HUES6 (cell line): ENCODE measurements at regions not wholly inside any gene's neighbourhood (a gene's known extent, or its start where the extent isn't known, plus 50 kb on each side); places are given as distances from the start of the nearest gene placed in this dataset.
"Not testable (repeated sequence)": the region's sequence is repeated elsewhere in the genome, so short reads cannot be mapped to it uniquely, and the experiment has no call there.

Experiments
- H3K27ac ChIP-seq: 2 replicates; pipeline ENCODE4 v1.7.0; 2013; ENCODE audit warnings: low read depth, mild to moderate bottlenecking, low read length, inconsistent platforms
- H3K27me3 ChIP-seq: 2 replicates; pipeline ENCODE4 v1.6.1; 2013; ENCODE audit warnings: low read length; ENCODE audit not compliant: control insufficient read depth, insufficient read depth
- H3K36me3 ChIP-seq: 2 replicates; pipeline ENCODE4 v1.6.1; 2013; ENCODE audit warnings: low read length; ENCODE audit not compliant: control insufficient read depth, insufficient read depth
- H3K4me1 ChIP-seq: 2 replicates; pipeline ENCODE4 v1.6.1; 2013; ENCODE audit warnings: low read length; ENCODE audit not compliant: control insufficient read depth, insufficient read depth
- H3K4me3 ChIP-seq: 2 replicates; pipeline ENCODE4 v1.5.1; 2013; ENCODE audit warnings: low read depth, low read length
- H3K9ac ChIP-seq: one replicate; pipeline ENCODE4 v1.6.1; 2013; ENCODE audit warnings: mild to moderate bottlenecking, low read length
- H3K9me3 ChIP-seq: 2 replicates; pipeline ENCODE4 v1.6.1; 2013; ENCODE audit warnings: low read depth, low read length; ENCODE audit not compliant: control insufficient read depth, insufficient read depth

DNA sequence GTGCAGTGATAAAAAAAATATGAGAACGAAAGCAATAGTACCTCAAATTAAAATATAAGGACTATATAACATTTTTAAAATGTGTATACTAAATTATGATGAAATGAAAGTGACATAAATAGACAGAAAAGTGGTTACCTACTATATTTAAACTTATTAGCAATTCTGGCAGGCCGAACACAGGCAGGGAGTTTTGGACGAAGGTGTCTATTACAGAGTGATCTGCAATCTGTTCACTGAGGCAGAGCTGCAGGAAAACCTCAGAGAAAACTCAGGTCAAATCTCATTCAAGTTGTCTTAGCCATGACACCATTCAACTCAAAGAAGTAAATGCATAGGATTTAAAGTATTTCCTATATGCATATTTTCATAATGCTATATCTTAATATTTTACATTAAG is 274.8 kb upstream of the GULP1 start:
- Histone ChIP-seq H3K36me3 (peaks cover 10% of the 10 kb centered on the region; the same call in 1 of the 2 replicates), H3K4me3 (no peak overlapping the region), H3K4me1 (no peaks in the 10 kb centered on the region), H3K27ac (no peak overlapping the region), H3K27me3 (no peaks in the 10 kb centered on the region), H3K9ac (no peak overlapping the region), H3K9me3 (peaks cover 22% of the 10 kb centered on the region)

DNA sequence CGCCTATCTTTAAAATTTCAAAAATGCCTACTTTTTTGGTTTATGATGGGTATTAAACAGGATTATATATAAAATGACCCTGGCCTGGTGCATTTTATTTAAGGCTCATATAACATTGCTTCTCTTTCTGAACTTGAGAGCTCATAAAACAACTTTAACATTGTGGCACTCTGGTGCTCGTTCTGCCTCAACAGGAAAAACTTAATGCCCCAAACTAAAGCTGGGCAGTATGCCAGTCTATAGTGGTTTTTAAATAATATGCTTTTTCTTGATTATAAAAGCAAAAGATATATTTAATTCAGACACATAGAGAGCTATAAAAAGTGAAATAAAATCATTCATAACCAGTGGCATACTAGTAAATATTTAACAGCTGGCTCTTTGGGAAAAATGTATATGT is 269.3 kb upstream of the GULP1 start:
- H3K4me3 ChIP-seq, result no peak overlapping the region
- H3K36me3 ChIP-seq, result peaks cover 10% of the 10 kb centered on the region; the same call in 1 of the 2 replicates
- no peak overlapping the region for H3K27ac ChIP-seq
- peaks cover 31% of the 10 kb centered on the region for H3K9me3 ChIP-seq
- no peaks in the 10 kb centered on the region for H3K27me3 ChIP-seq
- no peak overlapping the region for H3K9ac ChIP-seq
- H3K4me1 ChIP-seq, result no peaks in the 10 kb centered on the region; the same call in 1 of the 2 replicates

DNA sequence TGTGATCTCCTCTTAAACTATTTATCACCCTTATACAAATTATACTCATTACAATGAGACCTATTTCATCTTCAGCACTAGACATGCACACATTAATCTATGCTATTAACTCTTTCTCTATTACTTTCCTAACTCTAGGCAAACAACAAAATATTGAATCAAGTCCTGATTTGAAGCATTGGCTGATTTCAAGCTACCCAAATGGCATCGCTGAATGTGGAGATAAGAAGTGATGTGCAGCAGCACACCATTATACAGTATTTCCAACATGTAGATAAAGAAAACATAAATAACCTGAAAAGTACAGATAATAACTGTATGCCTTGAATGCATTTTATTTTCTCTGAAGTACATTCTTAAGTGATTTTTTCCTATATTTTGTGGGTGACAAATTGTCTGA is 268.6 kb upstream of the GULP1 start:
- Histone ChIP-seq H3K4me3 (no peak overlapping the region), H3K27ac (no peak overlapping the region), H3K9ac (no peak overlapping the region), H3K9me3 (peaks cover 31% of the 10 kb centered on the region), H3K27me3 (no peaks in the 10 kb centered on the region), H3K36me3 (peaks cover 10% of the 10 kb centered on the region; the same call in 1 of the 2 replicates), H3K4me1 (peaks cover 4% of the 10 kb centered on the region)

DNA sequence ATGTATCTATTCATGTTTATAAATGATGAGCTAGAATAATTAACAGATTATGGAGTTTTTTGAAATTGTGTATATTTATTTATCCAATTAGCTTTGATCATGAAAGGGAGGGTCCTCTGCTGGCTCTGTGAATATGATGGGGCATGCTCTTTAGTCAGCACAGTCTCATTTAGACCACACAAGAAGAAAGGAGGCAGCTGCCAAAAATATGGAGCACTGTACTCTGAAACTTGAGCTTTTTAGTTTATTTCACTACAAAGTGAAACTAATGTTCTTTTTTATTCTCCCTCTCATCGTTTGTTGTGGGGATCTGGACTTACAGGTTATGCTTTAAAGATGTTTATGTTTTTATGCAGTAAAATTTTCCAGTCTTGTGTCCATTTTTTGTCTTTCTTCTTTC is 266.9 kb upstream of the GULP1 start:
- H3K4me3 ChIP-seq, result no peak overlapping the region
- H3K9me3 ChIP-seq, result peaks cover 26% of the 10 kb centered on the region
- no peaks in the 10 kb centered on the region for H3K27me3 ChIP-seq
- H3K4me1 ChIP-seq, result peaks cover 17% of the 10 kb centered on the region
- H3K9ac ChIP-seq, result no peak overlapping the region
- H3K27ac ChIP-seq, result no peak overlapping the region
- H3K36me3 ChIP-seq, result peaks cover 9% of the 10 kb centered on the region; the same call in 1 of the 2 replicates

DNA sequence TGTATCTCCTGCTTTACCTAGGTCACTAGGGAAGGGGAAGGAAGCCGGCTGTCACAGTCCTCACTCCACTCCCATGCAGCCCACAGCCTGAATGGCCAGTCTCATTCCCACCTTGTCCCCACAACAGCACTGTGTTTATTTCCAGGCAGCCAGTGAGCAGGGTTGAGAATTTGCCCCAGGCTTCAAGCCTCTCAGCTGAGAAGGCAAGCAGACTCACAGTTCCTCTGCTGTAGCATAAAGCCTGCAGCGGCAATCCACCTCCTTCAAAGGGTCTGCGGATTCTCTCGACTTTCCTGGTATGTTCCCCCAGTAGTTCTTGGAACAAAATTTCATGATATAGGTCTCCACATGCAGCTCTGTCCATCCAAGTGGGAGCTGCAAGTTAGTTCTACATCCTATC is 262.9 kb upstream of the GULP1 start:
- Histone ChIP-seq H3K9ac (peak overlapping the region; percentile 10), H3K4me1 (peaks cover 45% of the 10 kb centered on the region), H3K27ac (peak overlapping the region; percentile 5; the same call in 1 of the 2 replicates), H3K36me3 (no peaks in the 10 kb centered on the region), H3K4me3 (peak overlapping the region; percentile 36; the same call in 1 of the 2 replicates), H3K27me3 (no peaks in the 10 kb centered on the region), H3K9me3 (peaks cover 8% of the 10 kb centered on the region)

DNA sequence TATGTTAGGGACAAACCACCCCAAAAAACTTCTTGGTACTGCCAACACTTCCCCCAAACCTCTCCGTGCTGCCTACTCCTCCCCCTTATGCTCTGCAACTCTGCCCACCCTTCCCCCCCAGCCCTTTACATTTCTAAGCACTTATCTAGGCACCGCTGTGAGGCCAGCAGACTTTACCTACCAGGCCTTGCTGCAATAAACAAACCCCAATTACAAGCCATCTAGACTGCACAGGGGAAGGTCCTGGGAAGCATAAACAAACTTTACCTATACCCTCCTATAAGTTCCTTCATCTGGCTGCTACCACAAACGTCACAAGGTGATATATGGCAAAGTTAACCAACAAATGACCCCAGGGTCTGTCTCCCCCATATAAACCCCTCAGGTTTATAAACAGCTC is 259.4 kb upstream of the GULP1 start:
- peaks cover 22% of the 10 kb centered on the region for H3K36me3 ChIP-seq

DNA sequence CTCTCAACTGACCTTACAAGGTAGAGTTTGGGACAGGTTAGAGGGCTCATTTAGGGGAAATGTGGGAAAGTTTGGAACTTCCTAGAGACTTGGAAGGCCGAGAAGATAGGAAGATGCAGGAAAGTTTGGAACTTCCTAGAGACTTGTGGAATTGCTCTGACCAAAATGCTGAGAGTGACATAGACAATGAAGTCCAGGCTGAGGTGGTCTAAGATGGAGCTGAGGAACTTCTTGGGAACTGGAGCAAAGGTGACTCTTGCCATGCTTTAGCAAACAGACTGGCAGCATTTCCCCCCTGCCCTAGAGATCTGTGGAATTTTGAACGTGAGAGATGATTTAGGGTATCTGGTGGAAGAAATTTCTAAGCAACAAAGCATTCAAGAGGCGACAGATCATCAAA is 258.9 kb upstream of the GULP1 start:
- Histone ChIP-seq H3K4me1 (peaks cover 59% of the 10 kb centered on the region), H3K9me3 (no peaks in the 10 kb centered on the region), H3K27ac (peak overlapping the region; percentile 99), H3K4me3 (peak overlapping the region; percentile 84), H3K27me3 (no peaks in the 10 kb centered on the region), H3K9ac (peak overlapping the region; percentile 99), H3K36me3 (peaks cover 27% of the 10 kb centered on the region)

More for the DNA sequence above, 259.4 kb upstream of the GULP1 start:
- Histone ChIP-seq H3K4me1 (peaks cover 58% of the 10 kb centered on the region), H3K27me3 (no peaks in the 10 kb centered on the region), H3K27ac (peak overlapping the region; percentile 99), H3K4me3 (peak overlapping the region; percentile 84), H3K9ac (peak overlapping the region; percentile 99), H3K9me3 (no peaks in the 10 kb centered on the region; the same call in 1 of the 2 replicates)

DNA sequence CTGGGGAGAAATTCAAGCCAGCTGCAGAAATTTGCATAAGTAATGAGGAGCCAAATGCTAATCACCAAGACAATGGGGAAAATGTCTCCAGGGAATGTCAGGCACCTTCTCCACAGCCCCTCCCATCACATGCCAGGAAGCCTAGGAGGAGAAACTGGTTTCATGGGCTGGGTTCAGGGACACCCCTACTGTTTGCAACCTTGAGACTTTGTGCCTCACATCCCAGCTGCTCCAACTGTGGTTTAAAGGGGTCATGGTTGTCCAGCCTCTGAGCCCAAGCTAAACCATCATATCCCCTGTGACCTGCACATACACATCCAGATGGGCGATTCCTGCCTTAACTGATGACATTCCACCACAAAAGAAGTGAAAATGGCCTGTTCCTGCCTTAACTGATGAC is 258.4 kb upstream of the GULP1 start:
- Histone ChIP-seq H3K27ac (peak overlapping the region; percentile 99), H3K36me3 (peaks cover 30% of the 10 kb centered on the region), H3K9ac (peak overlapping the region; percentile 99), H3K4me3 (peak overlapping the region; percentile 84), H3K4me1 (peaks cover 55% of the 10 kb centered on the region)
- not testable (repeated sequence) for H3K27me3 ChIP-seq, H3K9me3 ChIP-seq

DNA sequence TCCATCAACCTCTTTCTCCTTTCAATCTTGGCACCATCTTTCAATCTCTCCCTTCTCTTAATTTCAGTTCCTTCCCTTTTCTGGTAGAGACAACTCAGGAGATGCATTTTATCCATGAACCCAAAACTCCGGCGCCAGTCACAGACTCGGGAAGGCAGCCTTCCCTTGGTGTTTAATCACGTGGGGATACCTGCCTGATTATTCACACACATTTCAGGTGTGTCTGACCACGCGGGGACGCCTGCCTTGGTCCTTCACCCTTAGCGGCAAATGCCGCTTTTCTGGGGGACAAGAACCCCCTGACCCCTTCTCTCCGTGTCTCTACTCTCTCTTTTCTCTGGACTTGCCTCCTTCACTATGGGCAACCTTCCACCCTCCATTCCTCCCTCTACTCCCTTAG is 257.6 kb upstream of the GULP1 start:
- H3K9me3 ChIP-seq, H3K27me3 ChIP-seq: not testable (repeated sequence)
- Histone ChIP-seq H3K9ac (peak overlapping the region; percentile 99), H3K36me3 (peaks cover 38% of the 10 kb centered on the region), H3K27ac (peak overlapping the region; percentile 94), H3K4me3 (peak overlapping the region; percentile 84), H3K4me1 (peaks cover 47% of the 10 kb centered on the region)

DNA sequence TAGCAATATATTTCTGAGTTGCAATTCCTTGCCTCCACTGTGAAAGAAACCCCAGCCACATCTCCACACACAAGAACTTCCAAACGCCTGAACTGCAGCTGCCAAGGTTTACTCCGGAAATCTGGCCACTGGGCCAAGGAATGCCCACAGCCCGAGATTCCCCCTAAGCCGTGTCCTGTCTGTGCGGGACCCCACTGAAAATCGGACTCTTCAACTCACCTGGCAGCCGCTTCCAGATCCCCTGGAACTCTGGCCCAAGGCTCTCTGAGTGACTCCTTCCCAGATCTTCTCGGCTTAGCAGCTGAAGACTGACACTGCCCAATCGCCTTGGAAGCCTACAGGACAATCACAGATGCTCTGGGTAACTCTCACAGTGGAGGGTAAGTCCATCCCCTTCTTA is 256.3 kb upstream of the GULP1 start:
- H3K4me1 ChIP-seq, result peaks cover 39% of the 10 kb centered on the region
- peak overlapping the region; percentile 94; the same call in 1 of the 2 replicates for H3K27ac ChIP-seq
- H3K9me3 ChIP-seq, H3K27me3 ChIP-seq: not testable (repeated sequence)
- peak overlapping the region; percentile 99 for H3K9ac ChIP-seq
- H3K4me3 ChIP-seq, result peak overlapping the region; percentile 84
- H3K36me3 ChIP-seq, result peaks cover 51% of the 10 kb centered on the region

DNA sequence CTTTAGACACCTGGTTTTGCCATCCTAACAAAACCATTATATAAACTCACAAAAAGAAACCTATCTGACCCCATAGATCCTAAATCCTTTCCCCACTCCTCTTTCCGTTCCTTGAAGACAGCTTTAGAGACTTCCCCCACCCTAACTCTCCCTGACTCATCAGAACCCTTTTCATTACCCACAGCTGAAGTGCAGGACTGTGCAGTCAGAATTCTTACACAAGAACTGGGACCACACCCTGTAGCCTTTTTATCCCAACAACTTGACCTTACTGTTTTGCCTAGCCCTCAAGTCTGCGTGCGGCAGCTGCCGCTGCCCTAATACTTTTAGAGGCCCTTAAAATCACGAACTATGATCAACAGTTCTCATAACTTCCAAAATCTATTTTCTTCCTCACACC is 254.9 kb upstream of the GULP1 start:
- peaks cover 59% of the 10 kb centered on the region for H3K36me3 ChIP-seq
- H3K27ac ChIP-seq, H3K27me3 ChIP-seq, H3K9me3 ChIP-seq: not testable (repeated sequence)
- H3K4me3 ChIP-seq, result peak overlapping the region; percentile 84; the same call in 1 of the 2 replicates
- peak overlapping the region; percentile 99 for H3K9ac ChIP-seq
- peaks cover 26% of the 10 kb centered on the region for H3K4me1 ChIP-seq
